ENCODE measurements at regions not wholly inside any gene's neighbourhood (a gene's known extent, or its start where the extent isn't known, plus 50 kb on each side); places are given as distances from the start of the nearest gene placed in this dataset.
"Not testable (repeated sequence)": the region's sequence is repeated elsewhere in the genome, so short reads cannot be mapped to it uniquely, and the experiment has no call there.

- no peak overlapping the region for H3K27ac ChIP-seq (ENCODE audit: low read depth, low read length)
These were observed 133.9 kb downstream of the UTRN start for GRCh38 chr6:144418959-144419545.

GRCh38 chr6:144423167-144423566 lies 138.0 kb downstream of the UTRN start:
- no peaks in the 10 kb centered on the region for H3K36me3 ChIP-seq (ENCODE audit: control insufficient read depth, low read length)
- no peaks in the 10 kb centered on the region for H3K79me2 ChIP-seq (ENCODE audit: control insufficient read depth, low read length)
- H3K4me3 ChIP-seq (ENCODE audit: low read length): no peak overlapping the region
- H3K9me2 ChIP-seq (replicated peaks; ENCODE audit: control insufficient read depth, low read length): no peaks in the 10 kb centered on the region
- no peaks in the 10 kb centered on the region for H3K9me3 ChIP-seq (ENCODE audit: control insufficient read depth, insufficient read depth, low read length)
- no peaks in the 10 kb centered on the region for H4K20me1 ChIP-seq (ENCODE audit: control insufficient read depth, insufficient read depth, low read depth, low read length)
- TF ChIP-seq EZH2phosphoT487 (IDR thresholded peaks at IDR 0.05; ENCODE audit: borderline replicate concordance, low read length) (no peak), CTCF (IDR thresholded peaks at IDR 0.05; ENCODE audit: low read depth, low read length, poor library complexity, severe bottlenecking) (no peak)
- H3K4me2 ChIP-seq (ENCODE audit: low read length): no peak overlapping the region
- no peak overlapping the region for H3K27ac ChIP-seq (ENCODE audit: low read depth, low read length)
- H3K27me3 ChIP-seq (ENCODE audit: control insufficient read depth, low read length): no peaks in the 10 kb centered on the region
- H3K4me1 ChIP-seq (ENCODE audit: control insufficient read depth, low read length): no peaks in the 10 kb centered on the region
- no peaks in the 10 kb centered on the region for H3F3A ChIP-seq (ENCODE audit: control insufficient read depth, insufficient read depth)

More at GRCh38 chr6:144418959-144419545, 133.9 kb downstream of the UTRN start:
- H3K27me3 ChIP-seq (ENCODE audit: control insufficient read depth, low read length): no peaks in the 10 kb centered on the region
- H3K4me2 ChIP-seq (ENCODE audit: low read length): no peak overlapping the region
- TF ChIP-seq EZH2phosphoT487 (IDR thresholded peaks at IDR 0.05; ENCODE audit: borderline replicate concordance, low read length) (no peak), CTCF (IDR thresholded peaks at IDR 0.05; ENCODE audit: low read depth, low read length, poor library complexity, severe bottlenecking) (no peak)
- no peaks in the 10 kb centered on the region for H3K9me3 ChIP-seq (ENCODE audit: control insufficient read depth, insufficient read depth, low read length)
- no peaks in the 10 kb centered on the region for H3K36me3 ChIP-seq (ENCODE audit: control insufficient read depth, low read length)
- H3K79me2 ChIP-seq (ENCODE audit: control insufficient read depth, low read length): no peaks in the 10 kb centered on the region
- no peaks in the 10 kb centered on the region for H3K4me1 ChIP-seq (ENCODE audit: control insufficient read depth, low read length)
- no peaks in the 10 kb centered on the region for H3F3A ChIP-seq (ENCODE audit: control insufficient read depth, insufficient read depth)
- no peak overlapping the region for H3K4me3 ChIP-seq (ENCODE audit: low read length)
- H3K9me2 ChIP-seq (replicated peaks; ENCODE audit: control insufficient read depth, low read length): no peaks in the 10 kb centered on the region
- no peaks in the 10 kb centered on the region for H4K20me1 ChIP-seq (ENCODE audit: control insufficient read depth, insufficient read depth, low read depth, low read length)

GRCh38 chr6:144429753-144430152 lies 144.6 kb downstream of the UTRN start:
- H3K36me3 ChIP-seq (ENCODE audit: control insufficient read depth, low read length): no peaks in the 10 kb centered on the region
- no peak for TF ChIP-seq CTCF (IDR thresholded peaks at IDR 0.05; ENCODE audit: low read depth, low read length, poor library complexity, severe bottlenecking)
- no peak for TF ChIP-seq EZH2phosphoT487 (IDR thresholded peaks at IDR 0.05; ENCODE audit: borderline replicate concordance, low read length)
- no peaks in the 10 kb centered on the region for H3K9me2 ChIP-seq (replicated peaks; ENCODE audit: control insufficient read depth, low read length)

GRCh38 chr6:144433446-144433845 lies 148.3 kb downstream of the UTRN start:
- H4K20me1 ChIP-seq (ENCODE audit: control insufficient read depth, insufficient read depth, low read depth, low read length); H3K36me3 ChIP-seq (ENCODE audit: control insufficient read depth, low read length); H3K9me3 ChIP-seq (ENCODE audit: control insufficient read depth, insufficient read depth, low read length); H3K4me3 ChIP-seq (ENCODE audit: low read length); H3F3A ChIP-seq (ENCODE audit: control insufficient read depth, insufficient read depth); H3K4me1 ChIP-seq (ENCODE audit: control insufficient read depth, low read length); H3K27me3 ChIP-seq (ENCODE audit: control insufficient read depth, low read length); H3K79me2 ChIP-seq (ENCODE audit: control insufficient read depth, low read length); H3K27ac ChIP-seq (ENCODE audit: low read depth, low read length); H3K9me2 ChIP-seq (replicated peaks; ENCODE audit: control insufficient read depth, low read length); H3K4me2 ChIP-seq (ENCODE audit: low read length): not testable (repeated sequence)

More at GRCh38 chr6:144429753-144430152, 144.6 kb downstream of the UTRN start:
- no peaks in the 10 kb centered on the region for H3K27me3 ChIP-seq (ENCODE audit: control insufficient read depth, low read length)
- H3K4me3 ChIP-seq (ENCODE audit: low read length): no peak overlapping the region
- no peaks in the 10 kb centered on the region for H3F3A ChIP-seq (ENCODE audit: control insufficient read depth, insufficient read depth)
- H3K27ac ChIP-seq (ENCODE audit: low read depth, low read length): no peak overlapping the region
- H3K4me2 ChIP-seq (ENCODE audit: low read length): no peak overlapping the region
- no peaks in the 10 kb centered on the region for H3K9me3 ChIP-seq (ENCODE audit: control insufficient read depth, insufficient read depth, low read length)
- H3K79me2 ChIP-seq (ENCODE audit: control insufficient read depth, low read length): no peaks in the 10 kb centered on the region
- H3K4me1 ChIP-seq (ENCODE audit: control insufficient read depth, low read length): no peaks in the 10 kb centered on the region
- H4K20me1 ChIP-seq (ENCODE audit: control insufficient read depth, insufficient read depth, low read depth, low read length): no peaks in the 10 kb centered on the region
